ENCODE measurements at regions not wholly inside any gene's neighbourhood (a gene's known extent, or its start where the extent isn't known, plus 50 kb on each side); places are given as distances from the start of the nearest gene placed in this dataset.
"Not testable (repeated sequence)": the region's sequence is repeated elsewhere in the genome, so short reads cannot be mapped to it uniquely, and the experiment has no call there.

DNA sequence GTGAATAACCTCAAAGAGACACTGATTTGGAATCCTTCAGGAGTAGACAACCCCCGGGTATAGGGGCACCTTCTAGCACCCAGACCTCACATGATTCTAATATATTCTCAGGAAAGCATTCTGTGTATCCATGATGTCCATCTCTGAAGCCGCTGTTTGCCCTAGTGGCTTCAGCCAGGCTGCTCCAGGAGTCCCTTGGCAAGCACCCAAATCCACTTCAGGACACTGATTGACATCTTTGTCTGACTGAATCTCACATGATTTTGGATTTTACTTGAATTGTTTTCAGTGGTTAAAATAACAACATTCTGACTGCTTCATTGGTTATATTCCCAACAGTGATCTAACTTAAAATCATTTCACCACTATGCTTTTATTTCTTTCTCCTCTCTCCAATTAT, 390.5 kb upstream of the CLEC14A start:
- Histone ChIP-seq H3K4me2 (ENCODE audit: low read length) (no peak overlapping the region), H2AFZ (ENCODE audit: low read depth, low read length, poor library complexity, severe bottlenecking) (no peak overlapping the region), H3K9ac (ENCODE audit: low read length) (no peak overlapping the region), H3K9me2 (ENCODE audit: insufficient read depth) (no peaks in the 10 kb centered on the region), H3K27ac (ENCODE audit: low read depth, low read length) (no peak overlapping the region), H3K27me3 (ENCODE audit: insufficient read depth, low read length) (no peaks in the 10 kb centered on the region), H3K4me3 (replicated peaks in 1 of 2; ENCODE audit: low read depth in 1 of 2, low read length in 2 of 2) (no peak overlapping the region), H3K9me3 (ENCODE audit: control insufficient read depth in 1 of 2, insufficient read depth in 1 of 2, low read depth in 1 of 2, low read length in 2 of 2) (no peaks in the 10 kb centered on the region), H3K36me3 (ENCODE audit: control insufficient read depth in 1 of 2, insufficient read depth in 2 of 2, low read length in 2 of 2) (no peaks in the 10 kb centered on the region), H3K4me1 (ENCODE audit: control insufficient read depth in 1 of 2, insufficient read depth in 2 of 2, low read length in 2 of 2) (no peaks in the 10 kb centered on the region), H3K79me2 (ENCODE audit: insufficient read depth, low read length) (no peaks in the 10 kb centered on the region), H4K20me1 (ENCODE audit: insufficient read depth) (no peaks in the 10 kb centered on the region)
- BruUV-seq (replicated peaks) = no TSS peak
- POLR2A ChIA-PET = no interaction called here
- ATAC-seq (no peak), DNase-seq (ENCODE audit: low read depth, low spot score) (no peak)
- TF ChIP-seq EZH2phosphoT487 (IDR thresholded peaks at IDR 0.05; ENCODE audit: borderline replicate concordance) (no peak), JUND (IDR thresholded peaks at IDR 0.05) (no peak)
- intact Hi-C loops (cut with micrococcal nuclease) = no loop called here
- CTCF ChIA-PET = no interaction called here
- RAD21 ChIA-PET (ENCODE audit: low non-redundant PET in 1 of 2, low total read pairs in 2 of 2, uncharacterized antibody in 2 of 2, unreplicated experiment in 2 of 2) = no interaction called here

DNA sequence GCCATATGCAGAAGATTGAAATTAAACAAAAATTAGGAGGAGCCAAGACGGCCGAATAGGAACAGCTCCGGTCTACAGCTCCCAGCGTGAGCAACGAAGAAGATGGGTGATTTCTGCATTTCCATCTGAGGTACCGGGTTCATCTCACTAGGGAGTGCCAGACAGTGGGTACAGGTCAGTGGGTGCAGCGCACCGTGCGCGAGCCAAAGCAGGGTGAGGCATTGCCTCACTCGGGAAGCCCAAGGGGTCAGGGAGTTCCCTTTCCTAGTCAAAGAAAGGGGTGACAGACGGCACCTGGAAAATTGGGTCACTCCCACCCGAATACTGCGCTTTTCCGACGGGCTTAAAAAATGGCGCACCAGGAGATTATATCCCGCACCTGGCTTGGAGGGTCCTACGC, 379.0 kb upstream of the CLEC14A start:
- H3K9me2 ChIP-seq (ENCODE audit: insufficient read depth); CTCF ChIA-PET; H2AFZ ChIP-seq (ENCODE audit: low read depth, low read length, poor library complexity, severe bottlenecking); BruUV-seq (replicated peaks); H3K27me3 ChIP-seq (ENCODE audit: insufficient read depth, low read length); H4K20me1 ChIP-seq (ENCODE audit: insufficient read depth); DNase-seq (ENCODE audit: low read depth, low spot score); H3K4me2 ChIP-seq (ENCODE audit: low read length); ATAC-seq; intact Hi-C loops (cut with micrococcal nuclease); H3K79me2 ChIP-seq (ENCODE audit: insufficient read depth, low read length); H3K27ac ChIP-seq (ENCODE audit: low read depth, low read length); H3K36me3 ChIP-seq (ENCODE audit: control insufficient read depth in 1 of 2, insufficient read depth in 2 of 2, low read length in 2 of 2); RAD21 ChIA-PET (ENCODE audit: low non-redundant PET in 1 of 2, low total read pairs in 2 of 2, uncharacterized antibody in 2 of 2, unreplicated experiment in 2 of 2); H3K9me3 ChIP-seq (ENCODE audit: control insufficient read depth in 1 of 2, insufficient read depth in 1 of 2, low read depth in 1 of 2, low read length in 2 of 2); H3K4me1 ChIP-seq (ENCODE audit: control insufficient read depth in 1 of 2, insufficient read depth in 2 of 2, low read length in 2 of 2); H3K4me3 ChIP-seq (replicated peaks in 1 of 2; ENCODE audit: low read depth in 1 of 2, low read length in 2 of 2); H3K9ac ChIP-seq (ENCODE audit: low read length); POLR2A ChIA-PET: not testable (repeated sequence)

DNA sequence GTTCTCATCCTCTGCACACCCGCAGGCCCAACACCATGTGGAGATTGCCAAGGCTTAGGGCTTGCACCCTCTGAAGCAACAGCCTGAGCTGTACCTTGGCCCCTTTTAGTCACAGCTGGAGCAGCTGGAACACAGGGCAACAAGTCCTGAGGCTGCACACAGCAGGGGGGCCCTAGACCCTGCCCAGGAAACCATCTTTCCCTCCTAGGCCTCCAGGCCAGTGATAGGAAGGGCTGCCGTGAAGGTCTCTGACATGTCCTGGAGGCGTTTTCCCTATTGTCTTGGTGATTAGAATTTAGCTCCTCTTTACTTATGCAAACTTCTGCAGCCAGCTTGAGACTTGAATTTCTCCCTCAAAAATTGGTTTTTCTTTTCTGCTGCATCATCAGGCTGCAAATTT, 373.5 kb upstream of the CLEC14A start:
- TF ChIP-seq ZNF274 (IDR thresholded peaks at IDR 0.05; ENCODE audit: low read depth, low read length) (no peak), YY1 (IDR thresholded peaks at IDR 0.05; ENCODE audit: extremely low read depth, insufficient replicate concordance, low read depth, low read length) (no peak), EZH2phosphoT487 (IDR thresholded peaks at IDR 0.05; ENCODE audit: borderline replicate concordance) (no peak), CBX3 (IDR thresholded peaks at IDR 0.05; ENCODE audit: low read depth) (no peak), ZFX (IDR thresholded peaks at IDR 0.05) (no peak), SP1 (IDR thresholded peaks at IDR 0.05; ENCODE audit: low read depth) (no peak), FOSL1 (IDR thresholded peaks at IDR 0.05; ENCODE audit: low read depth) (no peak), TCF7L2 (IDR thresholded peaks at IDR 0.05; ENCODE audit: borderline replicate concordance, extremely low read depth, insufficient read depth, insufficient read length) (no peak), SIN3A (IDR thresholded peaks at IDR 0.05; ENCODE audit: low read depth) (no peak)
- TF ChIP-seq, protein P1, sequence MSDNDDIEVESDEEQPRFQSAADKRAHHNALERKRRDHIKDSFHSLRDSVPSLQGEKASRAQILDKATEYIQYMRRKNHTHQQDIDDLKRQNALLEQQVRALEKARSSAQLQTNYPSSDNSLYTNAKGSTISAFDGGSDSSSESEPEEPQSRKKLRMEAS (IDR thresholded peaks at IDR 0.05) = no peak
- H3K27ac ChIP-seq (ENCODE audit: low read depth, low read length) = no peak overlapping the region
- intact Hi-C loops (cut with micrococcal nuclease) = no loop called here
- no peaks in the 10 kb centered on the region for H3K9me2 ChIP-seq (ENCODE audit: insufficient read depth)
- ChIA-PET RAD21 (ENCODE audit: low non-redundant PET in 1 of 2, low total read pairs in 2 of 2, uncharacterized antibody in 2 of 2, unreplicated experiment in 2 of 2) (no interaction called here), POLR2A (no interaction called here), CTCF (no interaction called here)
- no peak for ATAC-seq
- no peak overlapping the region for H2AFZ ChIP-seq (ENCODE audit: low read depth, low read length, poor library complexity, severe bottlenecking)
- no peaks in the 10 kb centered on the region for H3K27me3 ChIP-seq (ENCODE audit: insufficient read depth, low read length)
- H3K4me3 ChIP-seq (replicated peaks in 1 of 2; ENCODE audit: low read depth in 1 of 2, low read length in 2 of 2) = no peak overlapping the region
- no peaks in the 10 kb centered on the region for H4K20me1 ChIP-seq (ENCODE audit: insufficient read depth)
- no TSS peak for BruUV-seq (replicated peaks)
- no peak overlapping the region for H3K9ac ChIP-seq (ENCODE audit: low read length)
- H3K4me1 ChIP-seq (ENCODE audit: control insufficient read depth in 1 of 2, insufficient read depth in 2 of 2, low read length in 2 of 2) = no peaks in the 10 kb centered on the region
- H3K79me2 ChIP-seq (ENCODE audit: insufficient read depth, low read length) = no peaks in the 10 kb centered on the region
- H3K36me3 ChIP-seq (ENCODE audit: control insufficient read depth in 1 of 2, insufficient read depth in 2 of 2, low read length in 2 of 2) = no peaks in the 10 kb centered on the region
- no peaks in the 10 kb centered on the region for H3K9me3 ChIP-seq (ENCODE audit: control insufficient read depth in 1 of 2, insufficient read depth in 1 of 2, low read depth in 1 of 2, low read length in 2 of 2)
- no peak for DNase-seq (ENCODE audit: low read depth, low spot score)
- no peak overlapping the region for H3K4me2 ChIP-seq (ENCODE audit: low read length)

All from HCT116 (cell line).